ENCODE measurements at regions not wholly inside any gene's neighbourhood (a gene's known extent, or its start where the extent isn't known, plus 50 kb on each side); places are given as distances from the start of the nearest gene placed in this dataset.
"Not testable (repeated sequence)": the region's sequence is repeated elsewhere in the genome, so short reads cannot be mapped to it uniquely, and the experiment has no call there.

- not testable (repeated sequence) for H3K4me3 ChIP-seq (IDR thresholded peaks at IDR 0.05; ENCODE audit: insufficient read depth, low read depth, low read length); H3K9ac ChIP-seq; H3K27me3 ChIP-seq (ENCODE audit: insufficient read depth, low read depth); H3K4me1 ChIP-seq (ENCODE audit: low read depth, poor library complexity, severe bottlenecking); H3K79me2 ChIP-seq (ENCODE audit: insufficient read depth, low read depth); H4K20me1 ChIP-seq (ENCODE audit: insufficient read depth); H2AFZ ChIP-seq (ENCODE audit: low read depth); H3K27ac ChIP-seq; H3K4me2 ChIP-seq; H3K36me3 ChIP-seq (ENCODE audit: insufficient read depth)
Observed at GRCh38 chr2:89756616-89757015, 1065.1 kb downstream of the RPIA start.

DNA sequence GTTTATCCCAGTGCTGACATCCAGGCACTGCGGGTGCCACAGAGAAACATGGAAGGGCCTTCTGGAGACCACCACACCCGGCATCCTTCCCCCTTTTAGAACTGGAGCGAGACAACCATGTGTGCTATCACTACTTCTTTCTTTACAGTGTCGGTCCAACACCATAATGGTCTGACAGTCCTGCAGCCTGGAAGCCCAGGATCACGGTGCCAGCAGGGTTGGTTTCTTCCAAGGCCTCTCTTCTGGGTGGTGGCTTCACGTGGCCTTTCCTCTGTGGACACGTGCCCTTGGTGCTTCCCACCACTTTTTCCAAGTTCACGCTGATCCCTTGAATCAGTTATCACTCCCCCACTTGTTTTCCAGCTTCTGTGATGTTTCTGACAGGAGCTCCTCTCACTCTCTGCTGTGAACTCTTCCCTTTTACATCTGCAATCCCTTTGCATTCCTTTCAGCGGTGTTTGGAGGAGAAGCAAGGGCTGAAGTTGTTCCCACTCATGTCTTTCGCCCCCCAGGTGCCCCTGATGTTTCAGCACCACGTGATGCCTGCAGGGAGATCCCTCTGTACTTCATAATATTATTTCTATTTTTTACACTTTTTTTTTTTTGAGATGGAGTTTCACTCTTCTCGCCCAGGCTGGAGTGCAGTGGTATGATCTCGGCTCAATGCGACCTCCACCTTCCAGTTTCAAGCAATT, 1067.0 kb downstream of the RPIA start:
- not testable (repeated sequence) for H3K4me3 ChIP-seq (IDR thresholded peaks at IDR 0.05; ENCODE audit: insufficient read depth, low read depth, low read length); H3K36me3 ChIP-seq (ENCODE audit: insufficient read depth); H3K27me3 ChIP-seq (ENCODE audit: insufficient read depth, low read depth); H3K27ac ChIP-seq; H2AFZ ChIP-seq (ENCODE audit: low read depth); H3K4me1 ChIP-seq (ENCODE audit: low read depth, poor library complexity, severe bottlenecking); H3K79me2 ChIP-seq (ENCODE audit: insufficient read depth, low read depth); H3K9ac ChIP-seq; H3K4me2 ChIP-seq; H4K20me1 ChIP-seq (ENCODE audit: insufficient read depth)

DNA sequence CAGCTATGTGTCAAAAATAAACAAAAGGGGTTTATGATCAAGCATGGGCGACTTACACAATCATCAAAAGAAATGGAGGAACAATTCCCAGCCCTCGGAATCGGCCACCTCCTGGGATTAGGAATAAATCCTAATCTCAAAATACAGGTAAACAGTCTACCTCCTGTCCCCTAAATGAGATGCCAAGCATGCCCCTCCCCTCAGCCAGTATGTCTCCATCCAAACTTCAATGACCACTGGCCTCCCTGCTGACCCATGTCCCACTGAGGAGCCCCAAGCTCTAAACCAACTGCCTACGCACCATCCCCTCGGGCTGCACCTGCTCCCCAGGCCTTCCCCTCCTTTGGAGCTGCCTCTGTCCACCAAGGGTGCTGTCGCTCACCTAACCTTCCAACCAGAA, 1069.3 kb downstream of the RPIA start:
- H3K79me2 ChIP-seq (ENCODE audit: insufficient read depth, low read depth); H3K27me3 ChIP-seq (ENCODE audit: insufficient read depth, low read depth); H3K9ac ChIP-seq; H4K20me1 ChIP-seq (ENCODE audit: insufficient read depth); H3K27ac ChIP-seq; H3K4me3 ChIP-seq (IDR thresholded peaks at IDR 0.05; ENCODE audit: insufficient read depth, low read depth, low read length); H3K4me2 ChIP-seq; H3K4me1 ChIP-seq (ENCODE audit: low read depth, poor library complexity, severe bottlenecking); H2AFZ ChIP-seq (ENCODE audit: low read depth); H3K36me3 ChIP-seq (ENCODE audit: insufficient read depth): not testable (repeated sequence)

DNA sequence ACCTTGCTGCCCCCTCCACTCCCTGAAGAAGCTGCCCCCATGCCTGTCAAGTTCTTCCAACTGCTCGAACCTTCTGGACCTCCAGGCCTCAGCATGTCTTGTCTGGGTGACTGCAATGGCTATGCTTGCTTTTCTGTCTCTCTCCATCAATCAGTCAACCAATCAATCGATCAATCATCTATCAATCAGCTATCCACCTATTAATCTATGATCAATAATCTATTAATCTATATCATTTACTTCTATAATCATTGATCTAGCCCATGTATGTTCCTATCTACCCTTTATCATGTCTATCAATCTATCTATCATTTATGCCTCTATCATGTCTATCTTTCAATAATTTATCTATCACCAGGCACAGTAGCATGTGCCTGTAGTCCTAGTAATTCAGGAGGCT, 1069.7 kb downstream of the RPIA start:
- not testable (repeated sequence) for H3K27me3 ChIP-seq (ENCODE audit: insufficient read depth, low read depth); H3K79me2 ChIP-seq (ENCODE audit: insufficient read depth, low read depth); H3K4me1 ChIP-seq (ENCODE audit: low read depth, poor library complexity, severe bottlenecking)

GRCh38 chr2:89761863-89762262, 1070.4 kb downstream of the RPIA start:
- not testable (repeated sequence) for H3K4me2 ChIP-seq; H3K36me3 ChIP-seq (ENCODE audit: insufficient read depth); H2AFZ ChIP-seq (ENCODE audit: low read depth); H3K79me2 ChIP-seq (ENCODE audit: insufficient read depth, low read depth); H3K27ac ChIP-seq; H3K4me1 ChIP-seq (ENCODE audit: low read depth, poor library complexity, severe bottlenecking); H3K27me3 ChIP-seq (ENCODE audit: insufficient read depth, low read depth); H3K9ac ChIP-seq; H3K4me3 ChIP-seq (IDR thresholded peaks at IDR 0.05; ENCODE audit: insufficient read depth, low read depth, low read length); H4K20me1 ChIP-seq (ENCODE audit: insufficient read depth)

More for the DNA sequence above, 1069.7 kb downstream of the RPIA start:
- H3K4me2 ChIP-seq; H2AFZ ChIP-seq (ENCODE audit: low read depth); H4K20me1 ChIP-seq (ENCODE audit: insufficient read depth); H3K9ac ChIP-seq; H3K36me3 ChIP-seq (ENCODE audit: insufficient read depth); H3K27ac ChIP-seq; H3K4me3 ChIP-seq (IDR thresholded peaks at IDR 0.05; ENCODE audit: insufficient read depth, low read depth, low read length): not testable (repeated sequence)

- H2AFZ ChIP-seq (ENCODE audit: low read depth); H3K4me2 ChIP-seq; H3K4me1 ChIP-seq (ENCODE audit: low read depth, poor library complexity, severe bottlenecking); H3K4me3 ChIP-seq (IDR thresholded peaks at IDR 0.05; ENCODE audit: insufficient read depth, low read depth, low read length); H3K79me2 ChIP-seq (ENCODE audit: insufficient read depth, low read depth); H3K9ac ChIP-seq; H3K36me3 ChIP-seq (ENCODE audit: insufficient read depth); H4K20me1 ChIP-seq (ENCODE audit: insufficient read depth); H3K27me3 ChIP-seq (ENCODE audit: insufficient read depth, low read depth); H3K27ac ChIP-seq: not testable (repeated sequence)
Observed at GRCh38 chr2:89762461-89763253, 1071.2 kb downstream of the RPIA start.

- no peak overlapping the region for H3K4me3 ChIP-seq (IDR thresholded peaks at IDR 0.05; ENCODE audit: insufficient read depth, low read depth, low read length)
- H3K27me3 ChIP-seq (ENCODE audit: insufficient read depth, low read depth): no peaks in the 10 kb centered on the region
- no peaks in the 10 kb centered on the region for H3K79me2 ChIP-seq (ENCODE audit: insufficient read depth, low read depth)
- no peaks in the 10 kb centered on the region for H3K4me1 ChIP-seq (ENCODE audit: low read depth, poor library complexity, severe bottlenecking)
- no peaks in the 10 kb centered on the region for H4K20me1 ChIP-seq (ENCODE audit: insufficient read depth)
- no peak for TF ChIP-seq CTCF (conservative IDR thresholded peaks at IDR 0.05; ENCODE audit: low read depth, low read length)
- H3K9ac ChIP-seq: no peak overlapping the region
- no peak overlapping the region for H3K27ac ChIP-seq
- H3K4me2 ChIP-seq: no peak overlapping the region
- no peaks in the 10 kb centered on the region for H3K36me3 ChIP-seq (ENCODE audit: insufficient read depth)
- no peak overlapping the region for H2AFZ ChIP-seq (ENCODE audit: low read depth)
Observed at GRCh38 chr2:89763254-89763580, 1071.7 kb downstream of the RPIA start.
